K562 (cell line): ENCODE measurements at regions not wholly inside any gene's neighbourhood (a gene's known extent, or its start where the extent isn't known, plus 50 kb on each side); places are given as distances from the start of the nearest gene placed in this dataset.

Experiments
- BMI1 ChIP-seq: fragments of 150-350 bp; IDR thresholded peaks from 2 replicates; pipeline ENCODE4 v1.6.1; 2014; ENCODE audit warnings: low read length
- BRCA1 ChIP-seq, 2 experiments: fragments of 450-650 bp in 1 of 2; sonication (generic) in 1 of 2; formaldehyde crosslinking in 1 of 2; IDR thresholded peaks; 2 replicates each; pipeline versions ENCODE4 v1.5.0 to v1.6.1; 2017 to 2020; ENCODE audit warnings: mild to moderate bottlenecking in 1 of 2, missing genetic modification reagents in 1 of 2
- CBX2 ChIP-seq: fragments of 200-600 bp; sonication (generic); IDR thresholded peaks from one replicate; pipeline ENCODE4 v1.6.1; 2012; ENCODE audit warnings: mild to moderate bottlenecking, low read length, inconsistent platforms; ENCODE audit not compliant: insufficient read depth, poor library complexity, severe bottlenecking
- GABPB2 ChIP-seq: fragments of 250-450 bp; sonication (Bioruptor Pico); conservative IDR thresholded peaks from 2 replicates; pipeline ENCODE4 v1.5.1; 2021; ENCODE audit warnings: mild to moderate bottlenecking
- NR1H2 ChIP-seq: sonication (generic); formaldehyde crosslinking; IDR thresholded peaks from 2 replicates; pipeline ENCODE4 v1.4.0; 2020; ENCODE audit warnings: mild to moderate bottlenecking, missing genetic modification reagents
- POU5F1 ChIP-seq: fragments of 150-350 bp; IDR thresholded peaks from 2 replicates; pipeline ENCODE4 v1.6.1; 2014; ENCODE audit warnings: borderline replicate concordance, low read length, low read depth, mild to moderate bottlenecking; ENCODE audit not compliant: partially characterized antibody
- RFX1 ChIP-seq: fragments of 450-650 bp; IDR thresholded peaks from 2 replicates; pipeline ENCODE4 v1.6.1; 2016; ENCODE audit warnings: mild to moderate bottlenecking, moderate library complexity
- TF ChIP-seq, protein P1 (sequence below), 2 experiments: fragments of 450-650 bp; IDR thresholded peaks; 2 replicates each; pipeline ENCODE4 v1.6.1; 2016
- TF ChIP-seq, protein P2 (sequence below): fragments of 450-650 bp; formaldehyde crosslinking; IDR thresholded peaks from 2 replicates; pipeline ENCODE4 v1.4.0; 2020; ENCODE audit warnings: mild to moderate bottlenecking, moderate library complexity
- TF ChIP-seq, protein P3 (sequence below): sonication (generic); formaldehyde crosslinking; IDR thresholded peaks from 2 replicates; pipeline ENCODE4 v1.8.1; 2022; ENCODE audit warnings: missing genetic modification reagents
- TF ChIP-seq, protein P4 (sequence below): sonication (generic); formaldehyde crosslinking; IDR thresholded peaks from 2 replicates; pipeline ENCODE4 v1.8.0; 2022; ENCODE audit warnings: mild to moderate bottlenecking, missing genetic modification reagents

DNA sequence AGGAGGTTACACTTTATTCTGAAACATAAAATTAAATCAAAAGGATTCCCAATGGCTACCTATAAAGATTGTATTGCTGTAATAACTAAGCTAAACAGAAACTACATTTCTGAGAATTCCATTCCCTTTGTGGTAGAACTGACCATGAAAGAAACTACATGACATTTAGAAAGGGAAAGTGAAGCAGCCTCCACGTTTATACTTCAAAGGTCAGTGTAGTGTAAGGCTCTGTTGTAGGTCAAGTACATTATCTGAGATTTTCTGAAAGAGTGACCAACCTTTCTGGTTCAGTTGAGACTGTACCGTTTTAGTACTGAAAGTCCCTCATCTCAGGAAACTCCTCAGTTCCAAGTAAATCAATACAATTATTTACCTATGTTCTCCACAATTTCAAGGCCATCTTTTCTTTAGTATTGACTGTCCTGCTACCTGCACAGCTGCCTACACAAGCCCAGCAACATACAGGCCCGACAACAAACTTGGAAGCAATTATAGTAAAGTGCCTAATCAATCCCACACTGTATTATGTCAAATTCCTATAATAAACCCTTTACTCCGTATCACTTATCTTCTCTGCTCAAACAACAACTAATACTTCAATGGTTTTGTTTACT, 343.0 kb downstream of the PLOD2 start (continued):
- TF ChIP-seq, protein P1, sequence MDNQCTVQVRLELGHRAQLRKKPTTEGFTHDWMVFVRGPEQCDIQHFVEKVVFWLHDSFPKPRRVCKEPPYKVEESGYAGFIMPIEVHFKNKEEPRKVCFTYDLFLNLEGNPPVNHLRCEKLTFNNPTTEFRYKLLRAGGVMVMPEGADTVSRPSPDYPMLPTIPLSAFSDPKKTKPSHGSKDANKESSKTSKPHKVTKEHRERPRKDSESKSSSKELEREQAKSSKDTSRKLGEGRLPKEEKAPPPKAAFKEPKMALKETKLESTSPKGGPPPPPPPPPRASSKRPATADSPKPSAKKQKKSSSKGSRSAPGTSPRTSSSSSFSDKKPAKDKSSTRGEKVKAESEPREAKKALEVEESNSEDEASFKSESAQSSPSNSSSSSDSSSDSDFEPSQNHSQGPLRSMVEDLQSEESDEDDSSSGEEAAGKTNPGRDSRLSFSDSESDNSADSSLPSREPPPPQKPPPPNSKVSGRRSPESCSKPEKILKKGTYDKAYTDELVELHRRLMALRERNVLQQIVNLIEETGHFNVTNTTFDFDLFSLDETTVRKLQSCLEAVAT (IDR thresholded peaks at IDR 0.05), result no peak
- TF ChIP-seq RFX1, result no peak
- TF ChIP-seq, protein P2, sequence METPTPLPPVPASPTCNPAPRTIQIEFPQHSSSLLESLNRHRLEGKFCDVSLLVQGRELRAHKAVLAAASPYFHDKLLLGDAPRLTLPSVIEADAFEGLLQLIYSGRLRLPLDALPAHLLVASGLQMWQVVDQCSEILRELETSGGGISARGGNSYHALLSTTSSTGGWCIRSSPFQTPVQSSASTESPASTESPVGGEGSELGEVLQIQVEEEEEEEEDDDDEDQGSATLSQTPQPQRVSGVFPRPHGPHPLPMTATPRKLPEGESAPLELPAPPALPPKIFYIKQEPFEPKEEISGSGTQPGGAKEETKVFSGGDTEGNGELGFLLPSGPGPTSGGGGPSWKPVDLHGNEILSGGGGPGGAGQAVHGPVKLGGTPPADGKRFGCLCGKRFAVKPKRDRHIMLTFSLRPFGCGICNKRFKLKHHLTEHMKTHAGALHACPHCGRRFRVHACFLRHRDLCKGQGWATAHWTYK (CRISPR knock-in tag), result no peak
- TF ChIP-seq, protein P3, sequence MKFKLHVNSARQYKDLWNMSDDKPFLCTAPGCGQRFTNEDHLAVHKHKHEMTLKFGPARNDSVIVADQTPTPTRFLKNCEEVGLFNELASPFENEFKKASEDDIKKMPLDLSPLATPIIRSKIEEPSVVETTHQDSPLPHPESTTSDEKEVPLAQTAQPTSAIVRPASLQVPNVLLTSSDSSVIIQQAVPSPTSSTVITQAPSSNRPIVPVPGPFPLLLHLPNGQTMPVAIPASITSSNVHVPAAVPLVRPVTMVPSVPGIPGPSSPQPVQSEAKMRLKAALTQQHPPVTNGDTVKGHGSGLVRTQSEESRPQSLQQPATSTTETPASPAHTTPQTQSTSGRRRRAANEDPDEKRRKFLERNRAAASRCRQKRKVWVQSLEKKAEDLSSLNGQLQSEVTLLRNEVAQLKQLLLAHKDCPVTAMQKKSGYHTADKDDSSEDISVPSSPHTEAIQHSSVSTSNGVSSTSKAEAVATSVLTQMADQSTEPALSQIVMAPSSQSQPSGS (CRISPR knock-in tag), result no peak
- TF ChIP-seq, protein P4, sequence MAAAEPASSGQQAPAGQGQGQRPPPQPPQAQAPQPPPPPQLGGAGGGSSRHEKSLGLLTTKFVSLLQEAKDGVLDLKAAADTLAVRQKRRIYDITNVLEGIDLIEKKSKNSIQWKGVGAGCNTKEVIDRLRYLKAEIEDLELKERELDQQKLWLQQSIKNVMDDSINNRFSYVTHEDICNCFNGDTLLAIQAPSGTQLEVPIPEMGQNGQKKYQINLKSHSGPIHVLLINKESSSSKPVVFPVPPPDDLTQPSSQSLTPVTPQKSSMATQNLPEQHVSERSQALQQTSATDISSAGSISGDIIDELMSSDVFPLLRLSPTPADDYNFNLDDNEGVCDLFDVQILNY (CRISPR knock-in tag), result no peak
- TF ChIP-seq NR1H2, result no peak
- no peak for TF ChIP-seq GABPB2 (CRISPR knock-in tag)
- TF ChIP-seq CBX2, result no peak
- no peak for TF ChIP-seq POU5F1
- no peak for TF ChIP-seq BRCA1 (IDR thresholded peaks at IDR 0.05)
- no peak for TF ChIP-seq BRCA1 (CRISPR knock-in tag; IDR thresholded peaks at IDR 0.05)
- no peak for TF ChIP-seq BMI1
- TF ChIP-seq, all 486 proteins: peak for 0
